ENCODE measurements at regions not wholly inside any gene's neighbourhood (a gene's known extent, or its start where the extent isn't known, plus 50 kb on each side); places are given as distances from the start of the nearest gene placed in this dataset.
A peak's percentile ranks its signal among the peaks of the same experiment; 100 is the strongest.

- DNase-seq (ENCODE audit: low spot score): no peak
Measured at GRCh38 chr19:29321116-29321515, 108.2 kb upstream of the UQCRFS1 start.

DNA sequence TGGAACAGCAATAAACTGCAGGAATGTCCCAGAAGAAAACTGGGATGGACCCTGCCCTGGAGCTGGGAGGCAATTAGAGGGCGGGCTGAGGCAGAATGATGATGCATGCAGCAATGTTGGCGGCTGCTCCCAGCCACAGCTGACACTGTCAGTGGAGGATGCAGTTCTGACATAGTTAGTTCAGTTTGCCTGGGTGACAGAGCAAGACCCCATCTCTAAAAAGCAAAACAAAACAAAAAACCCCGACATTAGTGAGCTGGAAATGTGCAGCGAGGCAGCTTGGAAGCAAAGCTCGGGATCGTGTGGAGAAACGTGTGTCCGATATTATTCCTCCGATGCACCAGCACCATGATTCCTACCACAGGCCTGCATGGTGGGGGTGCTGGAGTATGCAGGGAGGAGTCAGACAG is 110.1 kb upstream of the UQCRFS1 start:
- no peak for DNase-seq (ENCODE audit: low spot score)

- DNase-seq (ENCODE audit: low spot score): no peak
Measured at GRCh38 chr19:29323440-29324290, 110.7 kb upstream of the UQCRFS1 start.

DNA sequence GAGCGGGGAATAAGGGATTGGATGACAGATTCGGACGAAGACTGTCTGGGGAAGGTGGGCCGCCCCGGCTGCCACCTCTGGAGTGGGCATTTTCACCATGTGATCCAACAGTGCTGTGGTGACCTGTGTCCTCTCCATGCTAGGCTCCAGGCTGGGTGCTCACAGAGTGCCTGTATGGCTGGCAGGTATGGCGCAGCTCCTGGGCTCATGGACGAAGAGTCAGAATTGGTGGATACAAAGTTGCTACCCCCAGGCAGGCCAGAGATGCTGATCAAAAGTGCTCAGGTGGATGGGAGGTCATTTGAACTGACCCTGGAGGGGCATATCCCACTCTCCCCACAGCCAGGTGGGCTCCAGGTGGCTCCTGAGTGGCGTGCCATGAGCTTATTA is 111.3 kb upstream of the UQCRFS1 start:
- DNase-seq (ENCODE audit: low spot score): no peak

DNA sequence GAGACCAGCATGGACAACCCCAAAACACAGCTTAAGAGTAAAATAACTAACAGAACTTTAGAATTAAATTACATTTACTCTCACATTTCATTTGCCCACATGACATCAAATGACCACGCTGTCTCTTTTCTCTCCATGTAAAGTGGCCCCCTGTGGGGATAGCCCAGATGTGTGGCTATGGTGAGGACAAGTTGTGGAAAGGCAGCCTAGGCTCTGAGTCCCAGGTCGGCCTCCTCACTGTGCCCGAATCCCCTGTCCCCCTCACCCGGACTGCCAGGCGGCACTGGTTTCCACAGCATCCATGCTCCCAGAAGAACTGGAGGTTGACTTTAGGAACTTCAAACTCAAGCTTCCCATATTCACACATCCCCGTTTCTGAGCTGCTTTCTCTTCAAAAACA is 111.8 kb upstream of the UQCRFS1 start:
- no peak for DNase-seq (ENCODE audit: low spot score)

- DNase-seq (ENCODE audit: low spot score): no peak
Measured at GRCh38 chr19:29325241-29325975, 112.5 kb upstream of the UQCRFS1 start.

GRCh38 chr19:29326351-29326750 is 113.4 kb upstream of the UQCRFS1 start:
- no peak for DNase-seq (ENCODE audit: low spot score)

GRCh38 chr19:29326849-29327840 is 114.2 kb upstream of the UQCRFS1 start:
- DNase-seq (ENCODE audit: low spot score): no peak

DNA sequence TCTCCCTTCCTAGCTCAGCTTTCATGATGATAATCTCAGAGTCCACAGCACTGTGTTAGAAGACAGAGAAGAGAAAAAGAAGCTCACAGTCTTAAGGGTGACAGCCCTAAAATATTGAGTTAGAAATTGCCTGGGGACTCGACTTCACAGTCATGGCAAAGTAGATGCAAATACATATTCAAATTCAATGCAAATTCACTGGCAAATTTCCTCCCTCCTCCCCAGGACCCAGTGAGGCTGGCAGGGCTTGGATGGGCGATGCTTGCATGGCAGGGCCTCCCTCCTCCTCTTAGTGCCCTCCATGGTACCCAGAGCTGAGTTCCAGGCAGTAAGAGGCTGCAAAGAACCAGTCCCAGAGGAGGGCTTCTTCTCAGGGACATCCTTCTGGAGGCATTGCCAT is 115.6 kb upstream of the UQCRFS1 start:
- no peak for DNase-seq (ENCODE audit: low spot score)

DNA sequence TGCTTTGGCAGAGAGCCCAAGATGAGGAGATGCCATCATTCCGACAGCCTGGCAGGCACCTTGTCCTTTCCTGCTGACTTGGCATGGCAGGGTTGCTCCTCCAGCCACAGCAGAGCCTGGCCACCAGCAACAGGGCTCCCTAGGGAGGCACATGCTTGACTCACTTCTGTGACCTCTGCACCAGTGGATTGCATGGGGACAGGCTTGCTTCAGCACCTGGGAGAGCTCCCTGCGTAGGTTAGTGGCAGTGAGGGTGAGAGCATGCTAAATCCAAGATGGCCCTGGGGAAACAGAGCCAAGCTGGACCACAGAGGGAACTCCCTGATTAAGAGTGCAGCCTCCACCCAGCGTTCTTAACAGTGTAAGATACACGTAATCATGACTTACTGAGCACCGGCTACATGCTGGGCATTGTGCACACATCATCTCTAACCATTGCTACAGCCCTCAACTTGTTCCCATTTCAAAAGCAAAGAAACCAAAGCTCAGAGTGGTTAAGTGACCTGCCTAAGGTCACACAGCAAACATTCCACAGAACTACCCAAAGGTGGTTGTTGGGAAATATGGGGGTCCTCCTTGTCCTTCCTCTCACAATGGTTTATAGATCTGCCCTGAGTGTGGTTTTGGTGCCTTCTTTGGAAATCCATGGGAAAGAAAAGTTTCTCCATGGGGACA is 116.6 kb upstream of the UQCRFS1 start:
- DNase-seq (ENCODE audit: low spot score): no peak

DNA sequence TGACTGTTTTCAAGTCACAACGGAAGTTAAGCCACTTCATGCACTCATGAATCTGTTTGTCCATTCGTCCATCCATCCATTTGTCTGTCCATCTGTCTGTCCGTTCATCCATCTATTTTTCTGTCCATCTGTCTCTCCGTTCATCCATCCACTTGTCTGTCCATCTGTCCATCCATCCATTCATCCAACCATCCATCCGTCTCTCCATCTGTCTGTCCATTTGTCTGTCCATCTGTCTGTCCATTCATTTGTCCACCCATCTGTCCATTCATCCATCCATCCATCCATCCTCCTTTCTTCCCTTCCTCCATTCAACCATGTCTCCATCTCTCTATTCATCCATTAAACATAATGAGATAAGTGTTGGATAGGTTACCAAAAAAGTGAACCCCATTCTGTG is 123.5 kb upstream of the UQCRFS1 start:
- no peak for DNase-seq (ENCODE audit: low spot score)

DNA sequence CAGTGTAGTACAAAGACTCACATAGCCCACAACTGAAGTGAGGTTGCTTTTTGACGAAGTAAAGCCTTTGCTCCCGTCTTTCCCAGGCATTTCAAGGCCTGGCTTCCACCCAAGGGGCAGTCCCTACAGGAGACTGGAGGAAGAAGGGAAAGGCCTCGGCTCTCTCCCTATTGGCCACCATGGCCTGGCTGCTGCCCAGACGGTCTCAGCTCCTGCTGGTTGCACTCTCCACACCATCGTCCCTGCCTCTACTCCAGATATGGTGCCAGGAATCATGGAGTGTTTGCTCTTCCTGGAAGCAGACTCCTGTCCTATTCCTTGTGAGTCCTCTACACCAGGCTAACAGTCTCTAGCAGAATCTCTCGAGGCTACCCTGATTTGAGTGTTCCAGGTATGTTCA is 124.1 kb upstream of the UQCRFS1 start:
- no peak for DNase-seq (ENCODE audit: low spot score)

- DNase-seq (ENCODE audit: low spot score): no peak
Measured at GRCh38 chr19:29338480-29338879, 125.5 kb upstream of the UQCRFS1 start.

GRCh38 chr19:29342721-29343120 is 129.8 kb upstream of the UQCRFS1 start:
- no peak for DNase-seq (ENCODE audit: low spot score)

DNA sequence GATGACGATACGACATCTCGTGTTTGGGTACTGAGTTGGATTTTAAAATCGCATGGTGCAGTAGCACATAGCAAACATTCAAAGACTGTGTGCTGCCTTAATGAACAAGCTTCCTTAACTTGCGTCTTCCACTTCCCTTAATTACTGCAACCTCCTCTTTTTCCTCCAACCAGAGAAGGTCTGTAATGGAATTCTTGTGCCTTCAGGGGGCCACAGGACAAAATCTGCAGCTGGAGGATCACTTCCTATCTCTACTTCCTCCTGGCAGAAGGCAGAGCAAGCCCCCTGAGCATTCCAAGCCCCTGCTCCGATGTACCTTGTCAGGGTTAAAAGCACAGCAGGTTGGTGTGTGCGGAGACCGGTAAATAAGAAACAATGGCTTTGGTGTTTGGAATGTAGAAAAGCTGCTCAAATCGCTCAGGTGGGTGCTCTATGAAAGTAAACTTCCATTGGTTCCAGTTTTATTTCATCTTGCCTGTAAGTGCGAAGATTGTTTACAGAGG is 151.3 kb upstream of the UQCRFS1 start:
- DNase-seq (ENCODE audit: low spot score): no peak

DNA sequence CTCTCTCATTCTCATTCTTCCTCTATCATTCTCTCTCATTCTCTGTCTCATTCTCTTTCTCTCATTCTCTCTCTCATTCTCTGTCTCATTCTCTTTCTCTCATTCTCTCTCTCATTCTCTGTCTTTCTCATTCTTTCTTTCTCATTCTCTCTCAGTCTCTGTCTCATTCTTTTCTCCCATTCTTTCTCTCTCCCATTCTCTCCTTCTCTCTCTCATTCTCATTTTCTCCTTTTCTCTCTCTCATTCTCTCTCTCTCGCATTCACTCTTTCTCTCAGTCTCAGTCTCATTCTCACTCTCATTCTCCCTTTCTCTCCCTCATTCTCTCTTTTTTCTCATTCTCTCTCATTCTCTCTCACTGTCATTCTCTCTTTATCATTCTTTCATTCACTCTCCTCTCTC is 152.0 kb upstream of the UQCRFS1 start:
- DNase-seq (ENCODE audit: low spot score): no peak

- peak; percentile 62 for DNase-seq (ENCODE audit: low spot score)
Measured at GRCh38 chr19:29365836-29366417, 153.0 kb upstream of the UQCRFS1 start.

DNA sequence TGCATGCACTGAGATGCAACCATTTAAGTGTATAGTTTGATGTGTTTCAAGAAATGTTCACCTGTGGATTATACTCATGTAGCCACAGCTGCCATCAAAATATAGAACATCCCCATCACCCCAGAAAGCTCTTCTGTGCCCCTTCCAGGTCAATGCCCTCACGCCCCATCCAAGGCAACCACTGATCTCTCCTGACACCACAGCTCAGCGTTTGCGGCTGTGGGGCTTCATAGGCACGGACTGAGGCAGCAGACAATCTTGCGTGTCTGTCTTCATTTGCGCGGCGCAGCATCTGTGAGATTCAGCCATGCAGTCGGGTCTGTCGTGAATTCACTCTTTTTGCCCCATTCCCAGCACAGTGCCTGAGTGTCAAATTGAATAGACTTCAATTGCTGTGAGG is 153.8 kb upstream of the UQCRFS1 start:
- peak; percentile 57 for DNase-seq (ENCODE audit: low spot score)

- no peak for DNase-seq (ENCODE audit: low spot score)
Measured at GRCh38 chr19:29367791-29368222, 154.9 kb upstream of the UQCRFS1 start.

DNA sequence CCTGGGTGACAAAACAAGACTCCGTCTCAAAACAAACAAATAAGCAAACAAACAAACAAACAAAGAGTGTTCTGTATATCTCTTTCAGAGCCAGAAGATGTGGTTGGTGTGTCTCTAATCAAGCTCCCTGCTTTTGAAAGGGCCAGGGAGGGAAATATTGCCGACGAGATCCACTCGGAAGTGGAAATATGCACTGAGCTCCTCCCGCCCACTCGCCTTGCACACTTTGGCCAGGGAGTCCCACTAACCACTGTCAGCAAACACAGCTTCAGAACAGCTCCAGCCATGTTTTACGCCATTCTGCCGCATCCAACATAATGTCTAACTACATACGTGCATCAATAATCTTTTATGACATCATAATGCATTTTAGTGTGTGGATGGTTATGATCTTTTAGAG is 155.5 kb upstream of the VSTM2B start:
- DNase-seq (ENCODE audit: low spot score): no peak

Measured in mesenteric fat pad (tissue), 1 donor.